Uterus (tissue), 3 donors: ENCODE measurements at regions not wholly inside any gene's neighbourhood (a gene's known extent, or its start where the extent isn't known, plus 50 kb on each side); places are given as distances from the start of the nearest gene placed in this dataset.
"Not testable (repeated sequence)": the region's sequence is repeated elsewhere in the genome, so short reads cannot be mapped to it uniquely, and the experiment has no call there.

ENCODE experiments used
- DNase-seq, 2 donors: peaks; one replicate each; pipeline ENCODE4 v3.0.0-alpha.2; 2019 to 2020
- H3K27ac ChIP-seq, 2 donors: fragments of 200-600 bp; sonication (generic); 1 replicate in 1 of 2; 2 replicates in 1 of 2; pipeline ENCODE4 v1.5.1; 2016 to 2018
- H3K27me3 ChIP-seq, 2 donors: fragments of 200-600 bp; sonication (generic); one replicate each; pipeline ENCODE4 v1.5.1; 2018 to 2019; ENCODE audit warnings: control low read depth in 1 of 2
- H3K36me3 ChIP-seq, 2 donors: fragments of 200-600 bp; sonication (generic); one replicate each; pipeline ENCODE4 v1.5.1; 2019; ENCODE audit warnings: control low read depth in 1 of 2
- H3K4me1 ChIP-seq, 2 donors: fragments of 200-600 bp; sonication (generic); one replicate each; pipeline ENCODE4 v1.5.1; 2018 to 2019; ENCODE audit warnings: control low read depth in 1 of 2
- H3K4me3 ChIP-seq, 2 donors: fragments of 200-600 bp; sonication (generic); 1 replicate in 1 of 2; 2 replicates in 1 of 2; pipeline ENCODE4 v1.5.1; 2018 to 2019; ENCODE audit warnings: mild to moderate bottlenecking in 1 of 2
- H3K9me3 ChIP-seq, 2 donors: fragments of 200-600 bp; sonication (generic); one replicate each; pipeline ENCODE4 v1.5.1; 2019; ENCODE audit warnings: control low read depth in 1 of 2
- POLR2A ChIP-seq, 2 donors: fragments of 450-650 bp; IDR thresholded peaks; one replicate each; pipeline ENCODE4 v1.6.1; 2016; ENCODE audit warnings: antibody characterized with exemption in 2 of 2, mild to moderate bottlenecking in 1 of 2, moderate library complexity in 1 of 2
- intact Hi-C: fragments of 100-400 bp; cut with DNase I; formaldehyde crosslinking; loops from one replicate; pipeline ENCODE4 v1.15.1; 2023; ENCODE audit warnings: low total_unique reads
- TF ChIP-seq, protein P1 (sequence below), 4 experiments: fragments of 200-600 bp in 2 of 4; fragments of 450-650 bp in 2 of 4; sonication (generic) in 2 of 4; IDR thresholded peaks; one replicate each; pipeline ENCODE4 v1.5.1; 2016 to 2019; ENCODE audit warnings: antibody characterized with exemption in 4 of 4, mild to moderate bottlenecking in 2 of 4, moderate library complexity in 1 of 4
- donor health status: DM: yes; HTN: yes; CAD: no.

GRCh38 chr5:38686658-38687057 lies 130.2 kb upstream of the LIFR start:
- TF ChIP-seq, protein P1, sequence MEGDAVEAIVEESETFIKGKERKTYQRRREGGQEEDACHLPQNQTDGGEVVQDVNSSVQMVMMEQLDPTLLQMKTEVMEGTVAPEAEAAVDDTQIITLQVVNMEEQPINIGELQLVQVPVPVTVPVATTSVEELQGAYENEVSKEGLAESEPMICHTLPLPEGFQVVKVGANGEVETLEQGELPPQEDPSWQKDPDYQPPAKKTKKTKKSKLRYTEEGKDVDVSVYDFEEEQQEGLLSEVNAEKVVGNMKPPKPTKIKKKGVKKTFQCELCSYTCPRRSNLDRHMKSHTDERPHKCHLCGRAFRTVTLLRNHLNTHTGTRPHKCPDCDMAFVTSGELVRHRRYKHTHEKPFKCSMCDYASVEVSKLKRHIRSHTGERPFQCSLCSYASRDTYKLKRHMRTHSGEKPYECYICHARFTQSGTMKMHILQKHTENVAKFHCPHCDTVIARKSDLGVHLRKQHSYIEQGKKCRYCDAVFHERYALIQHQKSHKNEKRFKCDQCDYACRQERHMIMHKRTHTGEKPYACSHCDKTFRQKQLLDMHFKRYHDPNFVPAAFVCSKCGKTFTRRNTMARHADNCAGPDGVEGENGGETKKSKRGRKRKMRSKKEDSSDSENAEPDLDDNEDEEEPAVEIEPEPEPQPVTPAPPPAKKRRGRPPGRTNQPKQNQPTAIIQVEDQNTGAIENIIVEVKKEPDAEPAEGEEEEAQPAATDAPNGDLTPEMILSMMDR (IDR thresholded peaks at IDR 0.05) = no peak
- no peak for TF ChIP-seq POLR2A (IDR thresholded peaks at IDR 0.05)
- intact Hi-C loops = no loop called here
- H3K4me1 ChIP-seq = no peaks in the 10 kb centered on the region

DNA sequence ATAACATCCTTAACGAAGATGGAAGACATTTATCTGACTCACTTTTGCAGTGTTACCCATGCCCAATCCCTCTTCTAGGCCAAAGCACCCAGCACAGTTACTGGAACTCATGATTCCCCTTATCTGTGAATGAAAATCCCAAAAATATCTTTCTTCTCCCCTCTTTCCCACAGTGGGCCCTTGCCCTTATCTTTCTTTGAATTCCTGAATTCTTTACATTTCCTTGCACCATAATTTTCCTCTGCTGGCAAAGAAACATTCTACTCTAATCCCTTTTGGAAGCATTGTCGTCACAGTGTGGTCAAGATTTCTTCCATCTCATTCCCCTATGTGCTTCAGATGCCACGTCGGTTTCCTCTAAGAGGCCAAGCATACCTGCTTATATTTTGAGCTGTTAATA lies 135.9 kb upstream of the LIFR start:
- intact Hi-C loops = no loop called here
- Histone ChIP-seq H3K27ac (no peak overlapping the region), H3K27me3 (no peaks in the 10 kb centered on the region), H3K9me3 (no peaks in the 10 kb centered on the region), H3K4me3 (no peak overlapping the region), H3K4me1 (no peaks in the 10 kb centered on the region), H3K36me3 (no peaks in the 10 kb centered on the region)
- TF ChIP-seq, protein P1 (IDR thresholded peaks at IDR 0.05) = no peak
- DNase-seq = no peak

More at GRCh38 chr5:38686658-38687057, 130.2 kb upstream of the LIFR start:
- H3K27ac ChIP-seq = no peak overlapping the region
- H3K4me3 ChIP-seq = no peak overlapping the region
- no peaks in the 10 kb centered on the region for H3K36me3 ChIP-seq
- H3K27me3 ChIP-seq = no peaks in the 10 kb centered on the region
- H3K9me3 ChIP-seq = no peaks in the 10 kb centered on the region
- DNase-seq = no peak

DNA sequence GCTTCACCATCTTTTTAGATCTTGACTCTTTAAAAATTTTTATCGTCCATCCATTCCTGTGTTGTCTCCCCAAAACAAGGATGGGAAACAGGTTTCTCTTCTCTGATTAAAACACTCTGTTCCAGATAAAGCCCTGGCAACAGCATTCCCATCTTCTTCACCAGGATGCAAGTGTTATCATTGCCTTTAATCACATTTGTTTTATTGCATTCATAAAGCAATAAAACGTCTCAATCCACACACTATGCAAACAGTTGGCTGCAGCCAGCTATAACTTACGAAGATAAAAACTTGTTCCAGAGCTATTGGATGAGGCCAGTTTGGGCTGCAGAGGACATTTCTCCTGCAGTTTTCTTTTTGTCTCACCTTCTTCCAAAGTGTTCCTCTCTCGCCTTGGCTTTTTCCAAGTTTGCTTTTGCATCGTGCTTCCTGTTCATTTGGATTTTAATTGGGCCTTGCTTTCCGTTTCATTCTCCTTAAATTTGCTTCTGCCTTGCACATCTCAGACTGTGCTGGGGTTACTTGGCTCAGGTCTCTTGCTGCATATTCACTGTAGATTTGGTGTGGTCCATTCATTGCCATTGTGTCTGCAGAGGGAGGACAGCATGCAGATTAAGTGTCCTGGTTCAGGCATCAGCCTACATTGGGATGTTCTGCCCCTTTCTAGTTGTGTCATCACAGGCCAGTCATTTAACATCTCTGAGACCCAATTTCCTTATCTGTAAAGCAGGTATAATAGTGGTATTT lies 136.5 kb upstream of the LIFR start:
- H3K4me1 ChIP-seq = no peaks in the 10 kb centered on the region
- no peaks in the 10 kb centered on the region for H3K9me3 ChIP-seq
- no peak overlapping the region for H3K4me3 ChIP-seq
- no peak for TF ChIP-seq POLR2A (IDR thresholded peaks at IDR 0.05)
- TF ChIP-seq, protein P1 (IDR thresholded peaks at IDR 0.05) = no peak
- no peak overlapping the region for H3K27ac ChIP-seq
- H3K27me3 ChIP-seq = no peaks in the 10 kb centered on the region
- intact Hi-C loops = no loop called here
- DNase-seq = no peak
- H3K36me3 ChIP-seq = no peaks in the 10 kb centered on the region

DNA sequence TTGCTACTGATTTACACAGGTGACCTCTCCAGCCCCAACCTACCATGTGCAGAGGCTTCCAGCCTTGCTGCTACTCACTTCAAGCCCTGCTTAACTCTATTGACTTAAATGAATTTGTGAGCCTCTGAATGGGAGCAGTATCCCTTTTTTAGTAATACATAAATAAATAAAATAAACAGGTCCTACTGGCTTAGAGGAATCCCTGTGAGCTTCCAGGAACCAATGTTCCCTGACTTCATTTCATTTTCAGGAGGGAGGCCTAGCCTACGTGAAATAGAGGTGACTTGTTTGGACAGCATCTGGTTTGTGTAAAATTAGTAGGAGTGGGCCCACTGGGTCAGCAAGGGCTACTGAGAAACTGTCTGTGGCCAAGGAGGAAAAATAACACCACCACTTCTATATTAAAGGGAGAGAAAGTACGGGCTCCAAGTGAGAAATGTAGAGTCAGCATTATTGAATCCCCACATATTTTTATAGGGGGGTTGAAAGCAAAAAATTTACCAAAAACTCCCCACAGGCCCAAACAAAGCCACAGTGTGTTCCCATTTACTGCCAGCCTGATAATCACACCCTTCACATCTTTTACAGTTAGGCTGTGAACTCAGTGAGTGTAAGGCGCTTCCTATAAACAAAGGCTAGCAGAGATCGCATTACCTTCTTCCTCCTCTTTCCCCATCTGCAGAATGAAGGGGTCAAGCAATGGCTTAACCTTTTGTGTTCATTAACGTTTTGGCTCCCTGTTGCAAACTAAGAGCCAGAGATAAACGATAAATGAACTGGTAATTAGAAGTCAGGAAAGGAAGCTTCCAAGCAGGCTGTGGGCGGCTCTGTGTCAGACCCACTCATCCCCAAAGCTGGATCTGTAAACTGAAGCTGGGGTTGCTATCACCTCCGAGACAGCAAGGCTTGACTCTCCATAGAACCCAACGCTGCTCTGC lies 138.8 kb upstream of the LIFR start:
- Histone ChIP-seq H3K4me3 (no peak overlapping the region), H3K27me3 (no peaks in the 10 kb centered on the region), H3K27ac (no peak overlapping the region), H3K9me3 (no peaks in the 10 kb centered on the region), H3K4me1 (no peaks in the 10 kb centered on the region), H3K36me3 (no peaks in the 10 kb centered on the region)
- TF ChIP-seq POLR2A (IDR thresholded peaks at IDR 0.05) = no peak
- TF ChIP-seq, protein P1 (IDR thresholded peaks at IDR 0.05) = no peak
- intact Hi-C loops = no loop called here
- DNase-seq = no peak

GRCh38 chr5:38697013-38697412 lies 140.6 kb upstream of the LIFR start:
- H3K27me3 ChIP-seq = no peaks in the 10 kb centered on the region
- H3K4me3 ChIP-seq = no peak overlapping the region
- TF ChIP-seq POLR2A (IDR thresholded peaks at IDR 0.05) = no peak
- TF ChIP-seq, protein P1 (IDR thresholded peaks at IDR 0.05) = no peak
- no peaks in the 10 kb centered on the region for H3K9me3 ChIP-seq
- DNase-seq = no peak
- H3K27ac ChIP-seq = no peak overlapping the region
- no peaks in the 10 kb centered on the region for H3K36me3 ChIP-seq
- intact Hi-C loops = no loop called here
- H3K4me1 ChIP-seq = no peaks in the 10 kb centered on the region

DNA sequence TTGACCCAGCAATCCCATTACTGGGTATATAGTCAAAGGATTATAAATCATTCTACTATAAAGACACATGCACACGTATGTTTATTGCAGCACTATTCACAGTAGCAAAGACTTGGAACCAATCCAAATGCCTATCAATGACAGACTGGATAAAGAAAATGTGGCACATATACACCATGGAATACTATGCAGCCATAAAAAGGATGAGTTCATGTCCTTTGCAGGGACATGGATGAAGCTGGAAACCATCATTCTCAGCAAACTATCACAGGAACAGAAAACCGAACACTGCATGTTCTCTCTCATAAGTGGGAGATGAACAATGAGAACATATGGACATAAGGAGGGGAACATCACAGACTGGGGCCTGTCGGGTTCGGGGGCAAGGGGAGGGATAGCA lies 140.3 kb upstream of the OSMR start:
- H3K27me3 ChIP-seq, H3K4me1 ChIP-seq, H3K36me3 ChIP-seq, H3K4me3 ChIP-seq, H3K9me3 ChIP-seq, intact Hi-C loops, H3K27ac ChIP-seq, DNase-seq: not testable (repeated sequence)
